Thoracic aorta (tissue), 2 donors: ENCODE measurements at regions not wholly inside any gene's neighbourhood (a gene's known extent, or its start where the extent isn't known, plus 50 kb on each side); places are given as distances from the start of the nearest gene placed in this dataset.
"Not testable (repeated sequence)": the region's sequence is repeated elsewhere in the genome, so short reads cannot be mapped to it uniquely, and the experiment has no call there.

Experiments used
- ATAC-seq: fragments of 150-250 bp; one replicate; pipeline ENCODE4 v1.8.0; 2017; ENCODE audit warnings: low read depth; ENCODE audit not compliant: insufficient number of reproducible peaks, low FRiP score
- DNase-seq: peaks from one replicate; pipeline ENCODE4 v3.0.0-alpha.2; 2020; ENCODE audit warnings: low spot score
- H3K27ac ChIP-seq, 2 donors: fragments of 200-600 bp; sonication (generic); 1 replicate in 1 of 2; 2 replicates in 1 of 2; pipeline ENCODE4 v1.5.1; 2016; ENCODE audit warnings: mild to moderate bottlenecking in 2 of 2, moderate library complexity in 2 of 2
- H3K27me3 ChIP-seq: fragments of 200-600 bp; sonication (generic); replicated peaks from 2 replicates; pipeline ENCODE4 v1.6.0; 2016; ENCODE audit warnings: mild to moderate bottlenecking; ENCODE audit not compliant: insufficient read depth
- H3K36me3 ChIP-seq: fragments of 200-600 bp; sonication (generic); one replicate; pipeline ENCODE4 v1.5.1; 2016
- H3K4me1 ChIP-seq, 2 donors: fragments of 200-600 bp; sonication (generic); 1 replicate in 1 of 2; 2 replicates in 1 of 2; pipeline versions ENCODE4 v1.5.1 to v1.6.0; 2016; ENCODE audit warnings: low read depth in 2 of 2, mild to moderate bottlenecking in 1 of 2; ENCODE audit not compliant: control insufficient read depth in 1 of 2
- H3K4me3 ChIP-seq: fragments of 200-600 bp; sonication (generic); 2 replicates; pipeline ENCODE4 v1.5.1; 2016; ENCODE audit warnings: mild to moderate bottlenecking
- H3K9me3 ChIP-seq: fragments of 200-600 bp; sonication (generic); 2 replicates; pipeline ENCODE4 v1.5.1; 2016
- CTCF ChIP-seq: fragments of 200-600 bp; sonication (generic); IDR thresholded peaks from one replicate; pipeline ENCODE4 v1.5.1; 2019; ENCODE audit warnings: antibody characterized with exemption

DNA sequence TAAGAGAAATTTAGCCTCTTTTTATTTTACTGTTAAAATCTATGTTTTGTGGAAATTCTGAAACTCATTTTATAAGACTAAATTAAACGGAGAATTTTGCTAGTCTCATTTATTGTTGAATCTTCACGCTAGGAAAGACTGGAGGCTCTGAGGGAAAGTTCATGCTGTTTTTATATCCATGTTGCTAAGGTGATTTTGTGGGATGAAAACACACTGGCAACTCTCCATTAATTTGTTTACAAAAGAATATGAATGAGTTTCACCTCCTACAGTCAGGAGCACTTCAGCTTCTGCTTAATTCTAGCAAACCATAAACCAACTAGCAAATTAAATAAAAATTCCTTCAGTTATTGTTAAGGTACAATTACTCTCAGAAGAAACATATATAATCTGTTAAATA is 195.4 kb downstream of the RAP2B start:
- Histone ChIP-seq H3K36me3 (no peaks in the 10 kb centered on the region), H3K9me3 (no peaks in the 10 kb centered on the region), H3K27ac (no peak overlapping the region), H3K27me3 (no peaks in the 10 kb centered on the region), H3K4me3 (no peak overlapping the region), H3K4me1 (no peaks in the 10 kb centered on the region)
- ATAC-seq (no peak), DNase-seq (no peak)
- no peak for TF ChIP-seq CTCF

DNA sequence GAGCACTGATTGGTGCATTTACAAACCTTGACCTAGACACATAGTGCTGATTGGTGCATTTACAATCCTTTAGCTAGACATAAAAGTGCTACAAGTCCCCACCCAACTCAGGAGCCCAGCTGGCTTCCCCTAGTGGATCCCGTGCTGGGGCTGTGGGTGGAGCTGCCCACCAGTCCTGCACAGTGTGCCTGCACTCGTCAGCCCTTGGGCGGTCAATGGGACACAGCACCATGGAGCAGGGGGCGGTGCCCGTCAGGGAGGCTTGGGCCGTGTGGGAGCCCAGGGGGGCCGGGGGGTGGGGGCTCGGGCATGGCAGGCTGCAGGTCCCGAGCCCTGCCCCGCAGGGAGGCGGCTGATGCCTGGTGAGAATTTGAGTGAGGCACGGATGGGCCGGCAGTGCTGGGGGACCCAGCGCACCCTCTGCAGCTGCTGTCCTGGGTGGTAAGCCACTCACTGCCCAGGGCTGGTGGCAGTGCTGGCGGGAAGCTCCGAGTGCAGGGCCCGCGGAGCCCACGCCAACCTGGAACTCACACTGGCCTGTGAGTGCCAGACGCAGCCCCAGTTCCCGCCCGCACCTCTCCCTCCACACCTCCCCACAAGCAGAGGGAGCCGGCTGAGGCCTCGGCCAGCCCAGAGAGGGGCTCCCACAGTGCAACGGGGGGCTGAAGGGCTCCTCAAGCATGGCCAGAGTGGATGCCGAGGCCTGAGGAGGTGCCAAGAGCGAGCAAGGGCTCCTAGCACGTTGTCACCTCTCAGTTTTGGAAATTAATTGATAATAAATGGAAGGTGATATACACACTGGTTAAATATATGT is 207.7 kb downstream of the RAP2B start:
- no peak for ATAC-seq
- TF ChIP-seq CTCF: no peak

DNA sequence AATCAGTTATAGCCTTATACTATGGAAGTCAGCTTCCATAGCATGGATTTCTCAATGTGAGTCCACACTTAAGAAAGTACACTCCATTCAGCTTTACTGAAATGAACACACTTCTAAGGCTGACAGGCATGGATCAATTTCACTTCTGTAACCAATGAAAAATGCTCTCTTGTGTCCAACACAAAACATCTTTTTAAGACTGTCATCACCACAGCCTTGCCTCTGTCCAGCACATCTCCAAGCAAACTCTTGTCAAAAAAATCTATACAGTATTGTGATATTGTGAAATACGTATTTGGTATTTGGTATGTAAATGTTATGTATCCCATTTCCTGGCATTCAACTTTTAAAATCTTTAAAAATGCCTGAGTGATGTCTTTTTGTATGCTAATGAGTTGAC is 208.7 kb downstream of the RAP2B start:
- DNase-seq (no peak), ATAC-seq (no peak)
- Histone ChIP-seq H3K4me3 (no peak overlapping the region), H3K27ac (no peak overlapping the region), H3K9me3 (no peaks in the 10 kb centered on the region), H3K4me1 (no peaks in the 10 kb centered on the region), H3K36me3 (no peaks in the 10 kb centered on the region), H3K27me3 (no peaks in the 10 kb centered on the region)
- TF ChIP-seq CTCF: no peak

More for the DNA sequence above, 207.7 kb downstream of the RAP2B start:
- Histone ChIP-seq H3K4me3 (no peak overlapping the region), H3K4me1 (no peaks in the 10 kb centered on the region), H3K9me3 (no peaks in the 10 kb centered on the region), H3K27me3 (no peaks in the 10 kb centered on the region), H3K27ac (no peak overlapping the region), H3K36me3 (no peaks in the 10 kb centered on the region)
- no peak for DNase-seq

- no peak overlapping the region for H3K27ac ChIP-seq
- H3K4me1 ChIP-seq: no peaks in the 10 kb centered on the region
- H3K9me3 ChIP-seq: no peaks in the 10 kb centered on the region
- no peak overlapping the region for H3K4me3 ChIP-seq
- no peak for TF ChIP-seq CTCF
- no peak for ATAC-seq
- no peaks in the 10 kb centered on the region for H3K36me3 ChIP-seq
- H3K27me3 ChIP-seq: no peaks in the 10 kb centered on the region
- no peak for DNase-seq
Observed at GRCh38 chr3:153372326-153372725, 210.3 kb downstream of the RAP2B start.

- no peaks in the 10 kb centered on the region for H3K27me3 ChIP-seq
- no peak for DNase-seq
- no peaks in the 10 kb centered on the region for H3K9me3 ChIP-seq
- TF ChIP-seq CTCF: no peak
- no peaks in the 10 kb centered on the region for H3K36me3 ChIP-seq
- H3K4me1 ChIP-seq: no peaks in the 10 kb centered on the region
- no peak for ATAC-seq
- no peak overlapping the region for H3K4me3 ChIP-seq
- H3K27ac ChIP-seq: no peak overlapping the region
Observed at GRCh38 chr3:153373606-153374005, 211.6 kb downstream of the RAP2B start.

- not testable (repeated sequence) for H3K9me3 ChIP-seq, H3K27ac ChIP-seq, H3K4me3 ChIP-seq, DNase-seq, H3K4me1 ChIP-seq, ATAC-seq, H3K27me3 ChIP-seq, H3K36me3 ChIP-seq
Observed at GRCh38 chr3:153378366-153378765, 216.3 kb downstream of the RAP2B start.
